GM18870 (cell line): ENCODE measurements at regions not wholly inside any gene's neighbourhood (a gene's known extent, or its start where the extent isn't known, plus 50 kb on each side); places are given as distances from the start of the nearest gene placed in this dataset.
"Not testable (repeated sequence)": the region's sequence is repeated elsewhere in the genome, so short reads cannot be mapped to it uniquely, and the experiment has no call there.

ENCODE experiments used
- ATAC-seq: cut with Tn5 transposase; IDR thresholded peaks from one replicate; pipeline ENCODE4 v1.9.1; 2021; ENCODE audit warnings: moderate library complexity; ENCODE audit not compliant: unreplicated experiment

DNA sequence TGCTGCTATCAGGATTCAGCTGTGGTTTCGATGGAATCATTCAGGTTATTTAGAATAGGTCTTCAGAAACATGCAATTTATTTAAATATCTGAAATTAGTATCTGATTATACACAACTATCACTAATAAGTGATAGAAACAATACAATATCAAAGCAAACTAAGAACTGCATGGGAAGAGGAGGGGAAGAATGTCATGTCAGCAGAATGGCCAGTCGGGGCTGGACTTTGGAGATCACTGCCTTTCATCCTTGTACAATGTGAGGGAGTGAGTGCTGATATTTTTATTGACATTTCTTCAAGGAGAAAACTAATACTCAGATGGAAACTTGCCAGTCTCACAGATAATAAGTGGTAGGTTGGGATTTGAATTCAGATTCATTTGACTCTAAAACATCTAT is 224.0 kb upstream of the LINC00305 start:
- ATAC-seq: no peak

DNA sequence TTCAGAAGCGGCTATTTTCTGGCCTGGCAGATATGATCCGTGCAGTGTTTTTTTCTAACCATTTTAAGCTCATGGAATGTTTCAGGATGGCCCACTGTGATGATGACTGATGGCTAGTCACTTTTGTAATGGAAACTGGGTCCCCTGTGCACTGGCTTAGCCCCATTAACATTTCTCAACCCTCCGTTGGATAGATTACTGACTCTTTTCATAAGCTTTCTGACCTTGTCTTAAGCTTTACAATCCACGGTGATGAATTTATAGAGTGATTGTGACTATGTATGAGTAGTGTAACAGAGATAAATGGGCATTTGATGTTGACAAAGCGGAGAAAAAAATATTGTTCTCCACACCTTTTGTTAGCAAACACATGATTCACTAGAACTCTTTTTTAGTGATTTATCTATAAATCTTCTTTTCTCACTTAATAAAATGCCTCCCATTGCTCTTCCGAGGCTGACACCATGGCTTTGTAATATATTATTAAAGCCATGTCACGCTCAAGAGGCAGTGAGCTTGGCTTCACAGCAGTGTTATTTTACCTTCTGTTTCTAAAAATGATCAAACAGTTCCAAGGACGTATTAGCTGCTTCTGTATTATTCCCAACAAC is 221.0 kb upstream of the LINC00305 start:
- not testable (repeated sequence) for ATAC-seq

DNA sequence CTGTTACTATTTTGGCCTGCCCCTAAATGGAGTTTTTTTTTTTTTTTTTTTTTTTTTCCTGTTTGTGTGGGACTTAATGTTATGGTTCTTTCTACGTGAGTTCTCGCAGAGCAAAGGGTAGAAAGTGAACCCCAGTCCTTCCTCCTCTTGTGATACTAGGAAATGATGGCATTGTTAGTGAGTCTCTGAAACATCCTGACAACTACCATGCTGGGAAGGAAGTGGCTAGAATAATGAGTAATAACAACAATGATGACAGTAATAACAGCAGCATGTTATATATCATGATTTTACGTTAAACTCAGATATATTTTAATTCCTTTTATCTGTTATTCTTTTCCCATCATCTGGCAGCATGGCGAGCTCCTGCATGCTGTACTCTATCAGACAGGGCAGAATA is 216.2 kb upstream of the LINC00305 start:
- ATAC-seq: no peak

DNA sequence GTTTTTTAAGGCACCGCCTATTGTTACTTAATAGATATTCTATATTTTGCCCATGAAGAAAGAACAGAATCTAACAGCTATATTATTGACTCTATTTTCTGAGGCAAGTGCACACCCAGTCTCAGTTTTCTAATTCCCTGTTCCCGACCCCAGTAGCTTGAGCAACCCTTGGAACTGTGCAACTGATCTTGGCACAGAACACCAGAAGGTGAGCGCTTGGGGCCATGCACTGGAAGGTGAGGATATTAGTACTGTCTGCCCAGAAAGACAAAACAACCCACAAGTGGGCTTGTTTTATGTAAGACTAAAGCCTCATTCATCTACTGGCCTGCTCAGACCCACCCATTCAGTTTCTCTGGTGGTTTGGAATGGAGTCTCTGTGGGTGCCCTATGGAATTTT is 188.8 kb upstream of the LINC00305 start:
- no peak for ATAC-seq

DNA sequence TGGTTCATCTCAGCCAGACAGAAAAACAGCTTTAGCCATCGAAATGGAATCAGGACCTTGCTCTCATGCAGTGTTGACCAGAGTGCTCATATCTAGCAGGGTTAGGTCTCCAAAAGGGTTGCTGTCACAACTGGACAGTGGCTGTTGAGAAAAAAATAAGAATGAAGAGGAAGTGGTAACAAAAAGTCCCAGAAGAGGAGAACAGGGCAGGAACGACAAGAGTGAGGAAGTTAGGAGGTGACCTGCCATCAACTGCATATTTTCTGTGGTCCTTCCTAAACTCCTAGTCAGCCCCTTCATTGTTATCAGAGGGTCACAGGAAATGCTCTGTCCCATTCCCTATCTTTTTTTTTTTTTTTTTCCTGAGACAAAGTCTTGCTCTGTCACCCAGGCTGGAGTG is 188.1 kb upstream of the LINC00305 start:
- ATAC-seq: no peak

DNA sequence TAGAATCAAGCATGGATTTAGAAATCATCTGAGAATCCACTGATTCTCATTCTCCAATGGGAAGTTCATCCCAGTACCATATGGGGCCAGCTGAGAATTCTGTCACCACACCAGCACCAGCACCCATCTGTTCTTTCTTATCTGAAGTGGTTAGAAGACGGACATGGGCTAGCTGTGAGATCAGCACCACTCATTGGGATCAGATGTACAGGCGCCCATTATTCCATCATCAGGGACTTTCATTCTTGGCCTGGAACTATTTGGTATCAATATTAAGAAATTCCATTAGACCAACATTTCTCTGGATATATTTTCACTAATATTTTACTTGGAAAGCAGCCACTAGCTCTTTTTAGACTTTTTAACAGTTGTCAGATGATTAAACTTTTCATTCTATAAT is 185.9 kb upstream of the LINC00305 start:
- ATAC-seq: no peak

DNA sequence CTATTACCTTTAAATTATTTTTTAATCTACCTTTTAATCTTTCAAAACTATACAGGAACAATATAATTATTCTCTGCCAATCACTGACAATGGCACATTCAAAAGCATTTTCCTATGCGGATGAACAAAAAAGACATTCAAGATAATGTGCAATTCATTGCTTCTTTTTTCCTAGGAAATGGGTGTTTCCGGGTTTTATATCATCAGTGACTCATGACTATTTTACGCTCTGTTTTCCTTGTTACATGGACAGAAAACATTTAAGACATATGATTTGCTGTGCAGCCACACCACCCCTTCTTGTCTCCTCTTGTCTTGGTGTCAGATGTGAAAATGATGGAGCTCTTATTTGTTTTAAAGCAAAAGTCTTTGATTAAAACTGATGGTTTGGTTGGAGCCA is 184.7 kb upstream of the LINC00305 start:
- no peak for ATAC-seq

DNA sequence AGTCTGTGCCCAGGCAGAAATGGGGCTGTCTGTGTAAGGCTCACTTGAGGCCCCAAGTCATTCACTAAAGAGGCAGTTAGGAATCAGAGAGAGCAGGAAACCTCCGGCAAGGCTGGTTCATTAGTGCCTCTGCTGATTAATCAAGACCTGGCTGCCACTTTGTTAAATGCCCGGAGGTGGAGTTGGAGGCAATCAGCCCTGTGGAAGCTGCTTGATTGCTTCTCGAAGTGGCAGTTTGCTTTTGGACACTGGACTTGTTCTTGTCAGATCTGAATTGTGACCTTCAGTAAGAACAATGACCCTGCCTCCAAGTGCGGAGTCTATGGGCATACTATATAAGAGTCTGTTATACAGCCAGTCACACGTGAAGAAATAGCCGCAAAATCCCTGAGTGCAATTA is 183.9 kb upstream of the LINC00305 start:
- no peak for ATAC-seq

DNA sequence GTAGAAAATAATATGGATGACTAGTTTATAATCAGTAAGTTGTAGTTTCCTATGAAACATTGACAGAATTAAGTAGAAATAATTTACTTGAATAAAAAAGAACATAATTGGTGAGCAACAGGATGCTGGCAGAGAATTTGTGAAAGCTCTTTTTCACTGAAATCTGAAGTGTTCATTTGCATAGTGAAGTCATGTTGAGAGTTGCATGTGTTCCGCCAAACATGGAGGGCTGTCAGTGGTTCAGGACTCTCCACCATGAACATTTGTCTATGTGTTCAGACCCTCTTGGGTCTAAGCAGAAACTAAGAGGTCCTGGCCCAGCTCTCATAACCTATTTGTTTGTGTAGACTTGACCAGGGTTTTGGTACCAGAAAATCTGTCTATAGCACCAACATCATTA is 182.5 kb upstream of the LINC00305 start:
- ATAC-seq: no peak

DNA sequence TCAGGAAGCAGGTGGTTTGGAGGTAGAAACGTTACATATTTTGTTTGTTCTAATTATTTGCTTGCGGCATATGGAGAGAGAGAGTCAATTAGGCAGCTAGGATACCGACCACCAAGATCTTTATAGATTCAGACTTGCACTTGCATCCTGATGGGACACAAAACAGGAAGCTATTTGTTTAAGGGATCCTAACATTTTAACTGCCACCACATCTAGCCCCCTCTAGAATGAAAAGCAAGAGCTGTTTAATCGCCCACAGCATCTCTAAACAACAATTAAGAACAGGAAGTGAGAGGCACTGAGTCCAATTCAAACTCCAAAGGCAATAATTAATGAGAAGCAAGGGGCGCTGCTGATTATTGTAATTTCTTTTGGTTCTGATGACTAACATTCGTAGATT is 182.0 kb upstream of the LINC00305 start:
- ATAC-seq: no peak

DNA sequence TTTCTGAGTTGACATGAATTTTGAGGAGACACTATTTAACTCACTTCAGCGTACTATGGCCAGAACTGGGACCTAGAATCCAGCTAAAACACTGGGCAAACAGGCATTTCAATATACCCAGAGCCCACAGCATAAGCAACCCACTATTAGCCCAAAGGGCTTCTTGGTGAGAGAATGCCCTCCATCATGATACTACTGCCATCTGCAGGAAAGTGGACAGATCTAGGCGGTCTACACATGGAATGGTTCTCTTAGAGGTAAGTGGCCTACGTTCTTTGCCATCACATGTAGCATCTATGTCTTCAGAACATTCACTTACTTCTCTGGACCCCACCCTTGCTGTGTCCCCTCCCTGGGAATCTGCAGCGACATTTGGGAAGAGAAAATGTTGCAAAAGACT is 181.3 kb upstream of the LINC00305 start:
- ATAC-seq: no peak

DNA sequence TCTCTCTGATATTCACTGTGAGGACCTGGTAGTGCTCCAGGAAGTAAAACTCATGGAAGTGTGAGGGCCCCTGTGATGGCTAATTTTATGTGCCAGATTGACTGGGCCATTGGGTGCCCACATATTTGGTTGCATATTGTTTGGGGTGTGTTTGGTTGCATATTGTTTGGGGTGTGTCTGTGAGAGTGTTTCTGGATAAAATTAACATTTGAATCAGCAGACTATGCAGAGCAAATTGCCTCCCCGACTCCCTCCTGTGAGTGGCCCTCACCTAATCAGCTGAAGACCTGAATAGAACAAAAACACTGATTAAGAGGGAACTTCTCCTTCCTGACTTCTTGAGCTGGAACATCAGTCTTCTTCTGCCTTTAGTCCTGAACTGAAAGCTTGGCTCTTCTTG is 173.3 kb upstream of the LINC00305 start:
- no peak for ATAC-seq

DNA sequence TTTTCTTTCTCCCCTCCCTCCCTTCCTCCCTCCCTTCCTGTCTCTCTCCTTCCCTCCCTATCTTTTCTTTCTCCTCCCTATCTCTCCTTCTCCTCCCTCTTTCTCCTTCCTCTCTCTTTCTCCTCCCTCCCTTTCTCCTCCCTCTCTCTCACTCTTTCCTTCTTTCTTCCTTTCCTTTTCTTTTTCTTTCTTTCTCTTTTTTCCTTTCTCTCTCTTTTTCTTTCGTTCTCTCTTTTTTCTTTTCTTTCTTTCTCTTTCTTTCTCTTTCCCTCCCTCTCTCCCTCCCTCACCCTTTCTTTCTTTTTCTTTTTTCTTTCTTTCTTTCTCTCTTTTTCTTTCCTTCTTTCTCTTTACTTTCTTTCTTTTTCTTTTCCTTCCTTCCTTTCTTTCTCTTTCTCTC is 169.7 kb upstream of the LINC00305 start:
- no peak for ATAC-seq

DNA sequence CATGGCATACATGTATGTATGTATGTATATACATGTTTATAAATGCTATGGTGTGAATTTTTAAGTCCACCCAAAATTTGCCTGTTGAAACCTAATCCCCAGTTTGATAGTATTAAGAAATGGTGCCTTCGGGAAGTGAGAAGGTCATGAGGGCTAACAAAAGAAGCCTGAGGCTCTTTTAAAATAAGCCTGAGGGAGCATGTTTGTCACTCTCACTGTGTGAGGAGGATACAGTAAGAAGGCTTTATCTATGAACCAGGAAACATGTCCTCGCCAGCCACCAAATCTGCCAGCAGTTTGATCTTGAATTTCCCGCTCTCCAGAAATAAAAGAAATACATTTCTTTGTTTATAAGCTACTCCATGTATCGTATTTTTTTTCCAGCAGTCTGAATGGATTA is 163.0 kb upstream of the LINC00305 start:
- ATAC-seq: no peak

DNA sequence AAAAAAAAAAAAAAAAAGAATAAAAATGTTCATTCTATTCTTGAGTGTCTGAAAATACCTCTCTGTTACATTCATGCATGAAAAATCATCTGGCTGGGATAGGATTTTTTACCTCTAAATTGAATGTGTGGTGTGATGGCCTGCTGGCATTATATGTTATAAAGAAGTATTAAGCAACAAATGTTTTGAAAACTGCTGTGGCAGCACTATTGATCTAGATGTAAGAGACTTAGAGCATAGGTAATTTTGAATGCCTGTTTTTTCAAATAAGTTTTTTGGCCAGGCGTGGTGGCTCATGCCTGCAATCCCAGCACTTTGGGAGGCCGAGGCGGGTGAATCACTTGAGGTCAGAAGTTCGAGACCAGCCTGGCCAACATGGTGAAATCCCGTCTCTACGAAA is 147.0 kb upstream of the LINC00305 start:
- ATAC-seq: no peak

DNA sequence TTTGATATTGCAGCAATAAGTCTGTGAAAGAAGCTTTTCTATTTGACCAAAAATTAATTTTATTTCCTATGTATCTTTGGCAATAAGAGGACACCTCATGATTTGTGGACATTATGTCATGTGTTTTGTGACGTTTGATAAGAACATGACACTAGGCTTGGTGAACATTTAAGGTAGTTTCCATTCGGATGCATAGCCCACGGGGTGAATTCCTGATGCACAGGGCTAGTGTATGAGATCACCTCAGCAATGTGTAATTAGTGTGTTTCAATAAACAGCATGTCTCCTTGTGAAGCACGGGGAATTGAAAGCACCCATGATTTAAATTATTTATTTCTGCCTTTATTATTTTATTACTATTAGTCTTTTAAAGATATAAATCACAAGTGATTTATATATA is 146.1 kb upstream of the LINC00305 start:
- ATAC-seq: no peak

DNA sequence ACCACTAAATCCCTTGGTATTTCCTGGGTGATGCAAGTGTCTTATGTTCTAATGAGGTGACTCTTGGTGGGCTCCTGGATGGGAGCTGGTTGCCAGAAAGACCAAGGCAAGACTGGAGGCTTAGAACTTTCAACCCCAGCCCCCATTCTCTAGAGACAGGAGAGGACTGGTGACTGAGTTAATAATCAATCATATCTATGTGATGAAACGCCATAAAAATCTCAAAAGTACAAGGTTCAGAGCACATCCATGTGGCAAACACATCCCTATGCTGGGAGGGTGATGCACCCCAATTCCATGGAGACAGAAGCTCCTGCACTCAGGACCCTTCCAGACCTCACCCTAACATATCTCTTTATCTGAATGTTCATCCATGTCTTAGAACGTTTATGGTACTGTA is 139.5 kb upstream of the LINC00305 start:
- no peak for ATAC-seq

DNA sequence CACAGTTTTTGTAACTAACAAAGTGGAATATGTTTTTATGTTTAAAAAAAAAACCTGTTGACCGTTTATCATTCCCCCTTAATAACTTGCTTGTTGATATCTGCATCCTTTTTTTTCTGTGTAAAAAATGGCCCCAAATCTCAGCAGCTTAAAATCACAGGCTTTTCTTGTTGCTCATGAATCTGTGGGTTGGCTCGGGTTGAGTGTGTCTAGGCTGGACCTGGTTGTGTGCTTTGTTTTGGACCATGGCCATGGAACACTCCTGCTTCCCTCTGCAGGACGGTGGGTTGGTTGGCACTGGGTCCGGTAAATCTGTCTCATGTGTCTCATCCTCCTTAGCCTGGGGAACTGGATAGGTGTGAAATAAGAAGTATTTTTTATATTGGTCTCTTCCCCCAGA is 139.0 kb upstream of the LINC00305 start:
- no peak for ATAC-seq

DNA sequence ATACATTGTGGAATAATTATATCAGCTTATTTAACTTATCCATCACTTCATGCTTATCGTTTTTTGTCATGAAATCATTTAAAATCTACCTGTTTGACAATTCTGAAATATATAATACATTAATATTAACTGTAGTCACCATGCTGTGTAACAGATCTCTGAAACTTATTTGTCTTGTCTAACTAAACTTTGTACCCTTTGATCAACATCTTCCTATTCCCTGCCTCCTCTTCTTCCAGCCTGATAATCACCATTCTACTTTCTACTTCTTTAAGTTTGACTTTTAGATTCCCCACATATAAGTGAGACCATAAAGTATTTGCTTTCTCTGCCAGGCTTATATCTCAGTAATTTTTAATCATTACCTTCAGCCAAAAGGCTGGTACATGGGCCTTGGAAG is 134.2 kb upstream of the LINC00305 start:
- ATAC-seq: no peak

DNA sequence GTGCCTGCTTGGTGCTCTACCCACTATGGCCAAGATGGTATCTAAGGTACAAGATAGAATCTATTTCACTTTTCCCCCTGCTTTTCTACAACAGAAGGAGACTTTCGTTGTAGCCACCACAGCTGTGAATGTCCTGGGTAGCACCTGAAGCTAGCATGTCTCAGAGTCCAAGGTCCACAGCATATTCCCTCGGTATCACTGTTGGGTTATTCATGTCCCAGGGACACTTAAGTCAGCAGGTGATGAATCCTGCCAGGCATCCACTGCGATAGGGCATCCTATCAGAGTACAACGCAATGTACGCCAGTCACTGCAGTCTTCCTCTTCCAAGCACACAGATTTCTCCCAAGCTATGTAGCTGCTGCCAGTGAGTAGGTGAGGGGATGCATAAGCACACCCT is 129.1 kb upstream of the LINC00305 start:
- ATAC-seq: no peak

DNA sequence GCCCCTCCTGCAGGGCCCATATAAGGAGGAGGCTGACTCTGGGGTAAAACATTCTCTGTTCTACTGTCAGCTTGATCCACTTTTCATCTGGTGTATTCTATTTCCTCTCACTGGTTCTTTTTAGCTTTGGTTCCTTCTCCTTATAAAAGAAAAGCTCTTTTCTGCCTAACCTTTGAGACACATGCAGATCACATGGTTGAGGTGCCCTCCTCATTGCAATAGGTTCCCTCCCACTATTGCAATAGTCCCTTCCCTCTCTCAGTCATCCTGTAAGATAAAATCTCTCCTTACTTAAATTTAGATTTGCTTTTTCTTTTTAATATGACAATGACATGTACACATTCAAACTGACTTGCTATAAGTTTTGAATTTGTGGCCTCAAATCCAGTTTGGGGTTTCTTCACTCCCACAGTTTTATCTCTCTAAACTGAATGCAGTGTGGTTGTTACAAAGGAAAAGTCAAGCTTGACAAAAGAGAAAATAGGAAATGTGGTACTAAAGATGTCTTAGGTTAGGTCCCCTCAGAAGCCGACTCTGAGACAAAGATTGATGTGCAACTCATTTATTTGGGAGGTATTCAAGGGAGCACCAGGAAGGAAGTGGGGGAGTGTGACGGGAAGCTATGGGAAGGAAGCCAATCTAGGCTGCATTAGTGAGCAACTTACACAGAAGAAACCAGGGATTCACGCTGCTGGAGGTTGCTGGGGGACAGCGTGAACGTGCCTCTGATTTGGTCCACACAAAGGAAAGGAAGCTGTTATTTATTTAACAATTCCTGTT is 127.6 kb upstream of the LINC00305 start:
- no peak for ATAC-seq

DNA sequence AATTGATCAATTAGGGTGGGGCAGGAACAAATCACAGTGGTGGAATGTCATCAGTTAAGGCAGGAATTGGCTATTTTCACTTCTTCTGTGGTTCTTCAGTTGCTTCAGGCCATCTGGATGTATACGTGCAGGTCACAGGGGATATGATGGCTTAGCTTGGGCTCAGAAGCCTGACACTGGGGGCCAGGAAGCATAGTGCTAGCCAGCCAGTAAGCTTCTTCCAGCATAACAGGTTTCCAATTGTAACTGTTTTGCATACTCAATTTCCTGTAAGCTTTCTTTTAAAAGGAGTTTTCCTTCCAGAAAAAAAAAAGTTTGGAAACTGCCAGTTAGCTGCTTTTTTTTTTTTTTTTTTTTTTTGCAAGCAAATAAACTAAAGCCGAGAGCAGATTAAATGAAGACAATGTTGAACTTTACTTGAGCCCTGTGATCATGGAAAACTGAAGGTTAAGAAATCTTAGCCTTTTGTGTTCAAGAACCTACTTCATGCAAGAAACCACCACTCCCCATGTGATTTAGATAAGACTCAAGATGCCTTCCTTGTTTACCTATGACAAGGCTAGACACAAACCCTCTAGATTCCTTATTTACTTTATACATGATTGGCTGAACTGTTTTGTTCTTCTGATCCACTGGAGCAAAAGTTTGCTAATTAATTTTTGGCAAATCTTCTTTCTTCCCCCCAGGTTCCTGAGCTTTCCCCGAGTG is 126.9 kb upstream of the LINC00305 start:
- ATAC-seq: no peak
